WTC11 (cell line): ENCODE measurements at regions not wholly inside any gene's neighbourhood (a gene's known extent, or its start where the extent isn't known, plus 50 kb on each side); places are given as distances from the start of the nearest gene placed in this dataset.

ENCODE experiments used
- CREB1 ChIP-seq: sonication (generic); formaldehyde crosslinking; IDR thresholded peaks from 2 replicates; pipeline ENCODE4 v1.8.0; 2023; ENCODE audit warnings: mild to moderate bottlenecking, missing genetic modification reagents
- IRF2 ChIP-seq: sonication (generic); formaldehyde crosslinking; IDR thresholded peaks from 2 replicates; pipeline ENCODE4 v1.8.0; 2022; ENCODE audit warnings: low read depth, missing genetic modification reagents, borderline replicate concordance
- MYBL2 ChIP-seq: sonication (generic); formaldehyde crosslinking; IDR thresholded peaks from 2 replicates; pipeline ENCODE4 v1.8.1; 2023; ENCODE audit warnings: mild to moderate bottlenecking, moderate library complexity, missing genetic modification reagents
- TCF7 ChIP-seq: sonication (generic); formaldehyde crosslinking; IDR thresholded peaks from 2 replicates; pipeline ENCODE4 v1.8.0; 2022; ENCODE audit warnings: mild to moderate bottlenecking, low read depth, missing genetic modification reagents, moderate library complexity
- TEAD4 ChIP-seq: sonication (generic); formaldehyde crosslinking; IDR thresholded peaks from 2 replicates; pipeline ENCODE4 v1.8.0; 2022; ENCODE audit warnings: mild to moderate bottlenecking, missing genetic modification reagents
- ZNF121 ChIP-seq: sonication (generic); formaldehyde crosslinking; IDR thresholded peaks from 2 replicates; pipeline ENCODE4 v1.8.0; 2023; ENCODE audit warnings: missing genetic modification reagents
- ZNF671 ChIP-seq: fragments of 250-450 bp; sonication (Bioruptor Pico); IDR thresholded peaks from 2 replicates; pipeline ENCODE4 v1.8.0; 2021; ENCODE audit warnings: mild to moderate bottlenecking
- TF ChIP-seq, protein P1 (sequence below): sonication (generic); formaldehyde crosslinking; conservative IDR thresholded peaks from 2 replicates; pipeline ENCODE4 v1.8.1; 2023; ENCODE audit warnings: mild to moderate bottlenecking, low read depth, missing genetic modification reagents, moderate library complexity
- TF ChIP-seq, protein P2 (sequence below): sonication (generic); formaldehyde crosslinking; IDR thresholded peaks from 2 replicates; pipeline ENCODE4 v1.8.0; 2022; ENCODE audit warnings: mild to moderate bottlenecking, missing genetic modification reagents
- TF ChIP-seq, protein P3 (sequence below): sonication (generic); formaldehyde crosslinking; IDR thresholded peaks from 2 replicates; pipeline ENCODE4 v1.8.1; 2022; ENCODE audit warnings: low read depth, missing genetic modification reagents, borderline replicate concordance
- TF ChIP-seq, protein P4 (sequence below): fragments of 200-600 bp; IDR thresholded peaks from 2 replicates; pipeline ENCODE4 v1.8.0; 2022; ENCODE audit warnings: antibody characterized with exemption
- TF ChIP-seq, protein P5 (sequence below): sonication (generic); formaldehyde crosslinking; IDR thresholded peaks from 2 replicates; pipeline ENCODE4 v1.8.0; 2023; ENCODE audit warnings: mild to moderate bottlenecking, missing genetic modification reagents
- TF ChIP-seq, protein P6 (sequence below): sonication (generic); formaldehyde crosslinking; IDR thresholded peaks from 2 replicates; pipeline ENCODE4 v1.8.1; 2023; ENCODE audit warnings: mild to moderate bottlenecking, missing genetic modification reagents, moderate library complexity
- TF ChIP-seq, protein P7 (sequence below): sonication (generic); formaldehyde crosslinking; conservative IDR thresholded peaks from 2 replicates; pipeline ENCODE4 v1.8.1; 2022; ENCODE audit warnings: mild to moderate bottlenecking, missing genetic modification reagents

DNA sequence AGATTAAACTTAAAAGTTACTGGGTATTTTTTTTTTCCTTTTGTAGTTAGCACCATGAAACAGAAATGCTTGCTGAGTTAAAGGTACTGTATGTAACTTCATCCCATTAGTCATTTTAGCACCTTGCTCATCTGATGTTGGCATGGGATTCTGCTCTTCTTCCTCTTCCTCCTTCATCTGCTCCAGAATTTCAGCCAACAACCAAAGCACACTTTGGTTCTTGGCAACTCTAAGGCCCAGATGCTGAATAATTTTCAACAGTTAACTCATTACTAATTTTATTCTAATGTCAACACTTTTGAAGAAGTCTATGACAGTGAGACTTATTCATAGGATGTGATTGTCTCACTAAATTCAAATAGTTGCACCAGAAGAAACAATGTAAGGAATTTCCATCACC, 359.2 kb downstream of the KCTD12 start:
- no peak for TF ChIP-seq TCF7
- TF ChIP-seq, protein P1, sequence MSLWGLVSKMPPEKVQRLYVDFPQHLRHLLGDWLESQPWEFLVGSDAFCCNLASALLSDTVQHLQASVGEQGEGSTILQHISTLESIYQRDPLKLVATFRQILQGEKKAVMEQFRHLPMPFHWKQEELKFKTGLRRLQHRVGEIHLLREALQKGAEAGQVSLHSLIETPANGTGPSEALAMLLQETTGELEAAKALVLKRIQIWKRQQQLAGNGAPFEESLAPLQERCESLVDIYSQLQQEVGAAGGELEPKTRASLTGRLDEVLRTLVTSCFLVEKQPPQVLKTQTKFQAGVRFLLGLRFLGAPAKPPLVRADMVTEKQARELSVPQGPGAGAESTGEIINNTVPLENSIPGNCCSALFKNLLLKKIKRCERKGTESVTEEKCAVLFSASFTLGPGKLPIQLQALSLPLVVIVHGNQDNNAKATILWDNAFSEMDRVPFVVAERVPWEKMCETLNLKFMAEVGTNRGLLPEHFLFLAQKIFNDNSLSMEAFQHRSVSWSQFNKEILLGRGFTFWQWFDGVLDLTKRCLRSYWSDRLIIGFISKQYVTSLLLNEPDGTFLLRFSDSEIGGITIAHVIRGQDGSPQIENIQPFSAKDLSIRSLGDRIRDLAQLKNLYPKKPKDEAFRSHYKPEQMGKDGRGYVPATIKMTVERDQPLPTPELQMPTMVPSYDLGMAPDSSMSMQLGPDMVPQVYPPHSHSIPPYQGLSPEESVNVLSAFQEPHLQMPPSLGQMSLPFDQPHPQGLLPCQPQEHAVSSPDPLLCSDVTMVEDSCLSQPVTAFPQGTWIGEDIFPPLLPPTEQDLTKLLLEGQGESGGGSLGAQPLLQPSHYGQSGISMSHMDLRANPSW: no peak
- TF ChIP-seq, protein P2, sequence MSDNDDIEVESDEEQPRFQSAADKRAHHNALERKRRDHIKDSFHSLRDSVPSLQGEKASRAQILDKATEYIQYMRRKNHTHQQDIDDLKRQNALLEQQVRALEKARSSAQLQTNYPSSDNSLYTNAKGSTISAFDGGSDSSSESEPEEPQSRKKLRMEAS: no peak
- TF ChIP-seq, protein P3, sequence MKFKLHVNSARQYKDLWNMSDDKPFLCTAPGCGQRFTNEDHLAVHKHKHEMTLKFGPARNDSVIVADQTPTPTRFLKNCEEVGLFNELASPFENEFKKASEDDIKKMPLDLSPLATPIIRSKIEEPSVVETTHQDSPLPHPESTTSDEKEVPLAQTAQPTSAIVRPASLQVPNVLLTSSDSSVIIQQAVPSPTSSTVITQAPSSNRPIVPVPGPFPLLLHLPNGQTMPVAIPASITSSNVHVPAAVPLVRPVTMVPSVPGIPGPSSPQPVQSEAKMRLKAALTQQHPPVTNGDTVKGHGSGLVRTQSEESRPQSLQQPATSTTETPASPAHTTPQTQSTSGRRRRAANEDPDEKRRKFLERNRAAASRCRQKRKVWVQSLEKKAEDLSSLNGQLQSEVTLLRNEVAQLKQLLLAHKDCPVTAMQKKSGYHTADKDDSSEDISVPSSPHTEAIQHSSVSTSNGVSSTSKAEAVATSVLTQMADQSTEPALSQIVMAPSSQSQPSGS: no peak
- no peak for TF ChIP-seq ZNF671 (CRISPR knock-in tag)
- TF ChIP-seq, protein P4, sequence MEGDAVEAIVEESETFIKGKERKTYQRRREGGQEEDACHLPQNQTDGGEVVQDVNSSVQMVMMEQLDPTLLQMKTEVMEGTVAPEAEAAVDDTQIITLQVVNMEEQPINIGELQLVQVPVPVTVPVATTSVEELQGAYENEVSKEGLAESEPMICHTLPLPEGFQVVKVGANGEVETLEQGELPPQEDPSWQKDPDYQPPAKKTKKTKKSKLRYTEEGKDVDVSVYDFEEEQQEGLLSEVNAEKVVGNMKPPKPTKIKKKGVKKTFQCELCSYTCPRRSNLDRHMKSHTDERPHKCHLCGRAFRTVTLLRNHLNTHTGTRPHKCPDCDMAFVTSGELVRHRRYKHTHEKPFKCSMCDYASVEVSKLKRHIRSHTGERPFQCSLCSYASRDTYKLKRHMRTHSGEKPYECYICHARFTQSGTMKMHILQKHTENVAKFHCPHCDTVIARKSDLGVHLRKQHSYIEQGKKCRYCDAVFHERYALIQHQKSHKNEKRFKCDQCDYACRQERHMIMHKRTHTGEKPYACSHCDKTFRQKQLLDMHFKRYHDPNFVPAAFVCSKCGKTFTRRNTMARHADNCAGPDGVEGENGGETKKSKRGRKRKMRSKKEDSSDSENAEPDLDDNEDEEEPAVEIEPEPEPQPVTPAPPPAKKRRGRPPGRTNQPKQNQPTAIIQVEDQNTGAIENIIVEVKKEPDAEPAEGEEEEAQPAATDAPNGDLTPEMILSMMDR: no peak
- TF ChIP-seq, protein P5, sequence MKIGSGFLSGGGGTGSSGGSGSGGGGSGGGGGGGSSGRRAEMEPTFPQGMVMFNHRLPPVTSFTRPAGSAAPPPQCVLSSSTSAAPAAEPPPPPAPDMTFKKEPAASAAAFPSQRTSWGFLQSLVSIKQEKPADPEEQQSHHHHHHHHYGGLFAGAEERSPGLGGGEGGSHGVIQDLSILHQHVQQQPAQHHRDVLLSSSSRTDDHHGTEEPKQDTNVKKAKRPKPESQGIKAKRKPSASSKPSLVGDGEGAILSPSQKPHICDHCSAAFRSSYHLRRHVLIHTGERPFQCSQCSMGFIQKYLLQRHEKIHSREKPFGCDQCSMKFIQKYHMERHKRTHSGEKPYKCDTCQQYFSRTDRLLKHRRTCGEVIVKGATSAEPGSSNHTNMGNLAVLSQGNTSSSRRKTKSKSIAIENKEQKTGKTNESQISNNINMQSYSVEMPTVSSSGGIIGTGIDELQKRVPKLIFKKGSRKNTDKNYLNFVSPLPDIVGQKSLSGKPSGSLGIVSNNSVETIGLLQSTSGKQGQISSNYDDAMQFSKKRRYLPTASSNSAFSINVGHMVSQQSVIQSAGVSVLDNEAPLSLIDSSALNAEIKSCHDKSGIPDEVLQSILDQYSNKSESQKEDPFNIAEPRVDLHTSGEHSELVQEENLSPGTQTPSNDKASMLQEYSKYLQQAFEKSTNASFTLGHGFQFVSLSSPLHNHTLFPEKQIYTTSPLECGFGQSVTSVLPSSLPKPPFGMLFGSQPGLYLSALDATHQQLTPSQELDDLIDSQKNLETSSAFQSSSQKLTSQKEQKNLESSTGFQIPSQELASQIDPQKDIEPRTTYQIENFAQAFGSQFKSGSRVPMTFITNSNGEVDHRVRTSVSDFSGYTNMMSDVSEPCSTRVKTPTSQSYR (CRISPR knock-in tag): no peak
- no peak for TF ChIP-seq ZNF121
- TF ChIP-seq, protein P6, sequence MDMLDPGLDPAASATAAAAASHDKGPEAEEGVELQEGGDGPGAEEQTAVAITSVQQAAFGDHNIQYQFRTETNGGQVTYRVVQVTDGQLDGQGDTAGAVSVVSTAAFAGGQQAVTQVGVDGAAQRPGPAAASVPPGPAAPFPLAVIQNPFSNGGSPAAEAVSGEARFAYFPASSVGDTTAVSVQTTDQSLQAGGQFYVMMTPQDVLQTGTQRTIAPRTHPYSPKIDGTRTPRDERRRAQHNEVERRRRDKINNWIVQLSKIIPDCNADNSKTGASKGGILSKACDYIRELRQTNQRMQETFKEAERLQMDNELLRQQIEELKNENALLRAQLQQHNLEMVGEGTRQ: no peak
- no peak for TF ChIP-seq MYBL2 (CRISPR knock-in tag)
- TF ChIP-seq IRF2 (CRISPR knock-in tag): no peak
- no peak for TF ChIP-seq CREB1 (CRISPR knock-in tag)
- TF ChIP-seq, protein P7, sequence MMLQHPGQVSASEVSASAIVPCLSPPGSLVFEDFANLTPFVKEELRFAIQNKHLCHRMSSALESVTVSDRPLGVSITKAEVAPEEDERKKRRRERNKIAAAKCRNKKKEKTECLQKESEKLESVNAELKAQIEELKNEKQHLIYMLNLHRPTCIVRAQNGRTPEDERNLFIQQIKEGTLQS: no peak
- TF ChIP-seq TEAD4 (CRISPR knock-in tag): no peak
